ENCODE measurements at regions not wholly inside any gene's neighbourhood (a gene's known extent, or its start where the extent isn't known, plus 50 kb on each side); places are given as distances from the start of the nearest gene placed in this dataset.

DNA sequence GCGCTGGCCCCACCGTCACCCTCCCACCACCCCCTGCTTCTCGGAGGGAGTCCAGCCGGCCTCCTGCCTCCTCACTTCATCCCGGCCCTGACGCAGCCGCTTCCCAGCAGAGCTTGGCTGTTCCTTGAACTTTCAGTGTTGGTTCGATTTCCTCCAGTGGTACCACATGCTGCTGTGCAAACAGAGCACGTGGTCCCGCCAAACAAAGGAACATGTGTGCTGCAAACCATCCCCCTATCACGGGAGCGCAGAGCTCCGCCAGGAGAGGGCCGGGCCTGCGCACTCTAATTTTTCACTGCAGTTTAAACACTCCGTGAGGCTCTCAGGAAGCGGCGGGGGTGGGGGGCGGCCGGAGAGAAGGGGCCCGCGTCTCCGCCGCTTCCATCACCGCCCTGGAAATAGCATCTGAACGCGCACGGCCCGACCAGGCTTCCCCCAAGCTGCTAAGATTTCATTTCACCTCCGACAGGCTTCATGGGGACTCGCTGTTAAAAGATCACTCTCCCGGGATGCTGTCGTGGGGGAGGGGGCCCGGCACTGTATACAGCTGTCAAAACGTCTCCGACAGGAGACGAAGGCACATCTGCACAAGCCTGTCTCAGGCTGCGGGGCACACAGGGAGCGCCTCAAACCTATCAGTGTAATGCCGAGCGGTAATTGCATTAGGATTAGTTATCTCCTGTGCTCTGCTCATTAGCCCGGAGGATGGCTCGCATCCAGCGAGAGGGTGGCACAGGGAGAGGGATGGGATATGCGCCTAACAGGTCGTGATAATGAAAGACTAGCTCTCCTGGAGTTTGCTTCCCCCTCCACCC is 269.9 kb upstream of the SORL1-AS1 start:
- TF ChIP-seq, protein P1, sequence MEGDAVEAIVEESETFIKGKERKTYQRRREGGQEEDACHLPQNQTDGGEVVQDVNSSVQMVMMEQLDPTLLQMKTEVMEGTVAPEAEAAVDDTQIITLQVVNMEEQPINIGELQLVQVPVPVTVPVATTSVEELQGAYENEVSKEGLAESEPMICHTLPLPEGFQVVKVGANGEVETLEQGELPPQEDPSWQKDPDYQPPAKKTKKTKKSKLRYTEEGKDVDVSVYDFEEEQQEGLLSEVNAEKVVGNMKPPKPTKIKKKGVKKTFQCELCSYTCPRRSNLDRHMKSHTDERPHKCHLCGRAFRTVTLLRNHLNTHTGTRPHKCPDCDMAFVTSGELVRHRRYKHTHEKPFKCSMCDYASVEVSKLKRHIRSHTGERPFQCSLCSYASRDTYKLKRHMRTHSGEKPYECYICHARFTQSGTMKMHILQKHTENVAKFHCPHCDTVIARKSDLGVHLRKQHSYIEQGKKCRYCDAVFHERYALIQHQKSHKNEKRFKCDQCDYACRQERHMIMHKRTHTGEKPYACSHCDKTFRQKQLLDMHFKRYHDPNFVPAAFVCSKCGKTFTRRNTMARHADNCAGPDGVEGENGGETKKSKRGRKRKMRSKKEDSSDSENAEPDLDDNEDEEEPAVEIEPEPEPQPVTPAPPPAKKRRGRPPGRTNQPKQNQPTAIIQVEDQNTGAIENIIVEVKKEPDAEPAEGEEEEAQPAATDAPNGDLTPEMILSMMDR (IDR thresholded peaks at IDR 0.05 in 2 of 3, conservative IDR thresholded peaks at IDR 0.05 in 1 of 3; ENCODE audit: borderline replicate concordance in 1 of 3, insufficient read depth in 1 of 3, low read depth in 2 of 3, low read length in 2 of 3) = no peak
- TF ChIP-seq RAD21 (IDR thresholded peaks at IDR 0.05; ENCODE audit: low read depth) = no peak
- TF ChIP-seq POLR2A (IDR thresholded peaks at IDR 0.05; ENCODE audit: borderline replicate concordance, extremely low read depth, insufficient read depth, insufficient read length) = no peak

All from HCT116 (cell line).